Urinary bladder (tissue), 3 donors: ENCODE measurements at regions not wholly inside any gene's neighbourhood (a gene's known extent, or its start where the extent isn't known, plus 50 kb on each side); places are given as distances from the start of the nearest gene placed in this dataset.
A peak's percentile ranks its signal among the peaks of the same experiment; 100 is the strongest.

Source experiments
- DNase-seq: peaks from one replicate; pipeline ENCODE4 v3.0.0-alpha.2; 2015; ENCODE audit errors: extremely low spot score
- H3K27ac ChIP-seq: one replicate; pipeline ENCODE4 v1.5.1; 2013; ENCODE audit warnings: low read depth, mild to moderate bottlenecking, moderate library complexity
- H3K36me3 ChIP-seq: one replicate; pipeline ENCODE4 v1.6.1; 2013; ENCODE audit warnings: mild to moderate bottlenecking, moderate library complexity; ENCODE audit not compliant: insufficient read depth
- H3K4me1 ChIP-seq: one replicate; pipeline ENCODE4 v1.6.1; 2013; ENCODE audit warnings: mild to moderate bottlenecking, moderate library complexity; ENCODE audit not compliant: insufficient read depth
- H3K4me3 ChIP-seq: one replicate; pipeline ENCODE4 v1.5.1; 2013; ENCODE audit warnings: low read depth, low read length
- WGBS: extraction: QIAGEN DNeasy Blood & Tissue Kit; methylation state at CpG from one replicate; pipeline ENCODE4 v1.1.7; 2013; 5-methylcytosine and 5-hydroxymethylcytosine counted together
- donor health status: healthy with polysubstance abuse.
- donor health status: healthy.

DNA sequence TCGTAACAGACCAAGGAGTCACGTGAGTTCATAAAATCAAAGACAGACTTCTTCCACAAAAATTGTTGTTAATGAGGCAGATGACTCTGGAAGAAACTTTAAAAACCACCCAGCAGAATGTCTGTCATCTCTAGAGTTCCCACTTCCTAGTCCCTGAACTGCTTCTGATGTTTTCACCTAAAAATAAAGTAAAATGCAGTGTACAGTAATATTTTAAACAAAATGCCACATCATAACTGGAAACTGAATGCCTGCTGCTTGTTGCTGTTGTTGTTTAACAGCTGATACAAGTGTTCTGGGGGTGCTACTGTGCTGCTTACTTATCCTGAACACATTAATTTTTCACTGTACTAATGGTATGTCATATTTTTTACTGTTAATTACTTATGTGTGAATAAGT lies 577.2 kb downstream of the MTRR start:
- H3K27ac ChIP-seq, result no peak overlapping the region
- H3K4me1 ChIP-seq, result no peaks in the 10 kb centered on the region
- H3K4me3 ChIP-seq, result no peak overlapping the region
- WGBS, result 94% methylated on average over 2 of the region's 2 CpGs
- no peak for DNase-seq
- no peaks in the 10 kb centered on the region for H3K36me3 ChIP-seq

DNA sequence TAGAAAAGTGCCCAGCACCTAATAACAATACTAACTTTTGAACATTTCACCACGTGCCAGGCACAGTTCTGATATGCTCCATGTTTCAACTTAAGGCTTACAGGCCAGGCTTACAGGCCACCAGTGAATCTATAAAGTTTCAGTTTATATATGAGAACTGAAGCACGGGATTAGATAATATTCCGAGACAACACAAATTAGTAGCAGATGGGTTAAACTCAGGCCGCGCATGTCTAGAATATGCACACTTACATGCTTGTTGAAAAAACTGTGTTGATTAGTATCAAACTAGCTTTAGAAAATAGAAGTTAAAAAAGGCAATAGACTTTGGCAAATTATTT lies 587.9 kb downstream of the MTRR start:
- no peak for DNase-seq
- 49% methylated on average over 5 of the region's 5 CpGs for WGBS
- no peaks in the 10 kb centered on the region for H3K4me1 ChIP-seq
- H3K36me3 ChIP-seq, result no peaks in the 10 kb centered on the region
- peak overlapping the region; percentile 13 for H3K4me3 ChIP-seq
- peak overlapping the region; percentile 90 for H3K27ac ChIP-seq

DNA sequence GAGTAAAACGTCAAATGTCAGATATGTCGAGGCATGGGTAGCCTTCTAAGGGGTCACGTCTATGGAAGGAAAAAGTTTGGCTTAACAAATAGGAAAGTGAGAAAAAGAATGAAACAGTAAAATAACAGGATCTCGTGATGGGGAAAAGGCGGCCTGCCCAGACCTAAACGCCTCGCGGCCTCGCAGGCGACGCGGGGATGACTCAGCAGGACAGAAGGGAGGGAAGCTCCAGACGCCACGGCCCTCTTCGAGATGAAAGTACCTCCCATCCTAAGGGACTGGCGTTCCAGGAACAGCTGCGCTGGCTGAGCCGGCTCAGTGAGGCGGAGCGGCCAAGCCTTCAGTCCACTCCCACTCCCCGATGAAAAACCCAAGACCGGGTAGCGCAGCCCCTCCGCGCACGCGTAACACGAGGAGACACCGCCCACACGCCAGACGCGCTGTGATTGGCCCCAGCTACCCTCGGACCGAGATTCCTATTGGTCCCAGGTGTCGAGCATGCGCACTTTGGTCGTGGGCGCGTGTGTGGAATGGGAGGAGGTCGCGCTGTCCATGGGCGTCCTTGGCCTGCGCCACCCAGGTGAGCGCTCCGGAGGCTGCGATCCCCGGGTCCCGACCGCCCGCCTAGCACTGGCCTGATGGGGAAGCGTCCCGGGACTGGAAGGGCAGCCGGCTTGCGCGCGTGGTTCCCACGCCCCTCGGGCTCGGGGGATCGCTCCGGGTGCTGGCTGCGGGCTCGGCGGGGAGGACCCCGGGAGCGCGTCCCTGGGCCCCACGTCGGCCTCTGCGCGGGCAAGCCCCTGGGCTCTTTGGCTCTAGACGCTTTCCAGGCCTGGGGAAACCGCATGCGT lies 588.5 kb downstream of the MTRR start:
- Histone ChIP-seq H3K4me3 (peak overlapping the region; percentile 86), H3K36me3 (peaks cover 2% of the 10 kb centered on the region), H3K27ac (peak overlapping the region; percentile 90), H3K4me1 (no peaks in the 10 kb centered on the region)
- DNase-seq, result peak; percentile 89
- 27% methylated on average over 74 of the region's 74 CpGs for WGBS

DNA sequence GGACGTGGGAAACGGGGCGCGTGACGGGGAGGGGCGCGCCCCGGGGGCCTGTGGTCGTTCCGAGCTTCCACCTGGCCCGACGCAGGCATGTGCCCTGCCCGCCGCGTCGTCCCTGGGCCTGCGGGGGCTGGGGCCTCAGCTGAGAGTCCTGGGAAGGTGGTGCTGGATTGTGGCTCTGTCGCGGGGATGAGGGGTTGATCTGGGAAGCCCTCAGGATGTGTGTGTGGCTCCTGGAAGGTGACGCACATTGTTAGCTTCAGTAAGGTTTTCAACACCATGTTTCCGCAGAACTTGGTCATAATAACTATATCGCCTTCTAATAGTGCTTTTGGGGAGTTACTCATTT lies 589.1 kb downstream of the MTRR start:
- whole genome bisulfite sequencing, result 29% methylated on average over 22 of the region's 22 CpGs
- peaks cover 2% of the 10 kb centered on the region for H3K36me3 ChIP-seq
- H3K27ac ChIP-seq, result no peak overlapping the region
- H3K4me1 ChIP-seq, result no peaks in the 10 kb centered on the region
- DNase-seq, result no peak
- peak overlapping the region; percentile 86 for H3K4me3 ChIP-seq

DNA sequence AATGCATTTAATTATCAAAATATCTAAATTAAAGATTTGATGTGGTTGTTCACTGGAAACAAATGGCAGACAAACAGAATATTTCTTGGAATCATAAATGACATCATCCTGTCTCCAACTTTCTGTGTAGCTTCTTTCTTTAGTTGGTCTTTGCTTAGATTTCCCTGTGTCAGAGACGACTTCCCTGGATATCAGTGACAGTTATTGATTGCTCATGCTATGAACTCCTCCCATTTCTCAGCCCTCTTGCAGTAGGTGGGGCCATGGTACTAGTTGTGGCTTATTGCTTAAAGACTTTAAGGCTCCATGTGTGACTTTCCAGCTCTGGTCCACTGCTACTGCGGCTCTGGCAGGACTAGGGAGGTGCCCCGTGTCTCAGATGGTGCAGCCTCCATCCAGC lies 592.6 kb downstream of the MTRR start:
- peaks cover 2% of the 10 kb centered on the region for H3K36me3 ChIP-seq
- DNase-seq, result no peak
- no peak overlapping the region for H3K4me3 ChIP-seq
- WGBS, result 68% methylated on average over 3 of the region's 3 CpGs
- H3K27ac ChIP-seq, result no peak overlapping the region
- H3K4me1 ChIP-seq, result no peaks in the 10 kb centered on the region

DNA sequence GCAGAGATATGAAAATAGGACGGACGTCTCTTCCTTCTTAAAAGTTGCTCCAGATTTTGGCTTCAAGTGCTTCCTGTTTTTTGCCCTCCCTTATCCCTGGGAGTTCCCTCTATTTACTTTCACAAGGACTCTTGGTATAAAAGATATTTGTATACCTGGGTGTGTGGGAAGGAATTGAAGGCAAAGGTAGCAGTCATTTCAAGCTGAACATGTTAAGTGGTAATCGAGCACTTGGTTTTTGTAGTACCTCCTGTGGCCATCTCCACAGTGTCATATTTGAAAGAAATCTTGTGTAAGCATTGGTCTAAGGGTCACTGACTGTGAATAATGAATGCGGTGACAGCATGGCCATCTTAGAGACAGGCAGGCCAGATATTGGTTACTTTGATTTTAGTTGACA lies 593.6 kb downstream of the MTRR start:
- WGBS, result 77% methylated on average over 4 of the region's 4 CpGs
- DNase-seq, result no peak
- peaks cover 2% of the 10 kb centered on the region for H3K36me3 ChIP-seq
- no peak overlapping the region for H3K27ac ChIP-seq
- H3K4me1 ChIP-seq, result no peaks in the 10 kb centered on the region
- H3K4me3 ChIP-seq, result no peak overlapping the region

DNA sequence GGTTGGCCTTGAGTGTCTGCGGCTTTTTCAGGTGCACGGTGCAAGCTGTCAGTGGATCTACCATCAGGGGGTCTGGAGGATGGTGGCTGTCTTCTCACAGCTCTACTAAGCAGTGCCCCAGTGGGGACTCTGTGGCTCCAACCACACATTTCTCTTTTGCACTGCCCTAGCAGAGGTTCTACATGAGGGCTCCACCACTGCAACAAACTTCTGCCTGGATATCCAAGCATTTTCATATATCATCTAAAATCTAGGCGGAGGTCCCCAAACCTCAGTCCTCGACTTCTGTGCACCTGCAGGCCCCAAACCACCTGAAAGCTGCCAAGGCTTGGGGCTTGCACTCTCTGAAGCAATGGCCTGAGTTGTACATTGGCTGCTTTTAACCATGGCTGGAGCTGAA lies 601.5 kb downstream of the MTRR start:
- no peak for DNase-seq
- 77% methylated on average over 4 of the region's 4 CpGs for WGBS
- H3K36me3 ChIP-seq, result no peaks in the 10 kb centered on the region
- H3K27ac ChIP-seq, result no peak overlapping the region
- no peaks in the 10 kb centered on the region for H3K4me1 ChIP-seq
- no peak overlapping the region for H3K4me3 ChIP-seq

DNA sequence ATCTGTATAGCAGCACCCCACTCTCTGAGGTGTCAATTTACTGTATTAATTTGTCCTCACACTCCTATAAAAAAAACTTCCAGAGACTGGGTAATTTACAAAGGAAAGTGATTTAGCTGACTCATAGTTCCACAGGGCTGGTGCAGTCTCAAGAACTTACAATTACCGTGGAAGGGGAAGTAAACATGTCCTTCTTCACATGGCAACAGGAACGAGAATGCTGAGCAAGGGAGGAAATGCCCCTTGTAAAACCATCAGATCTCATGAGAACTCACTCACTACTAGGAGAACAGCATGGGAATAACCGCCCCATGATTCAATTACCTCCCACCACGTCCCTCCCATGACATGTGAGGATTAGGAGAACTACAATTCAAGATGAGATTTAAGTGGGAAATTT lies 602.6 kb downstream of the MTRR start:
- 68% methylated on average over 4 of the region's 4 CpGs for WGBS
- no peak overlapping the region for H3K27ac ChIP-seq

DNA sequence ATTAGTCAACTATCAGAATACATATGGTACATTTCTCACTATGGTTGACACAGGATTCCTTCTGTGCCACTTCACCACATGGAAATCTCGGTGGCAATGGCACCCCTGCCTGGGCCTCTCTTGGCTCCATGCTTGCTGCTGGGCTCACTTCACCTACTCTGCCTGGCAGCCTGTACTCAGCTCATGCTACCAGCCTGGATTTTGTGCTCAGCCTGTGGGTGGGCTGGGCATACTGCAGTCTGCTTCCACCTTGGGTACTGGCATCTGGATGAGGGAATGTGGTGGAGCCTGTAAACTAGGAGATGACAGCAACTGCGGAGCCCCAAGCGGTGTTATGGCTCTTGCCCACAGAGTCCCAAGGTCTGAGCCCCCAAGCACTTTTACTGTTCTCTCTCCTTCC lies 604.1 kb downstream of the MTRR start:
- Histone ChIP-seq H3K36me3 (no peaks in the 10 kb centered on the region), H3K4me1 (no peaks in the 10 kb centered on the region), H3K4me3 (no peak overlapping the region), H3K27ac (no peak overlapping the region)
- 83% methylated on average over 3 of the region's 3 CpGs for WGBS
- no peak for DNase-seq

More for the DNA sequence above, 602.6 kb downstream of the MTRR start:
- H3K36me3 ChIP-seq, result no peaks in the 10 kb centered on the region
- no peaks in the 10 kb centered on the region for H3K4me1 ChIP-seq
- no peak overlapping the region for H3K4me3 ChIP-seq
- DNase-seq, result no peak

DNA sequence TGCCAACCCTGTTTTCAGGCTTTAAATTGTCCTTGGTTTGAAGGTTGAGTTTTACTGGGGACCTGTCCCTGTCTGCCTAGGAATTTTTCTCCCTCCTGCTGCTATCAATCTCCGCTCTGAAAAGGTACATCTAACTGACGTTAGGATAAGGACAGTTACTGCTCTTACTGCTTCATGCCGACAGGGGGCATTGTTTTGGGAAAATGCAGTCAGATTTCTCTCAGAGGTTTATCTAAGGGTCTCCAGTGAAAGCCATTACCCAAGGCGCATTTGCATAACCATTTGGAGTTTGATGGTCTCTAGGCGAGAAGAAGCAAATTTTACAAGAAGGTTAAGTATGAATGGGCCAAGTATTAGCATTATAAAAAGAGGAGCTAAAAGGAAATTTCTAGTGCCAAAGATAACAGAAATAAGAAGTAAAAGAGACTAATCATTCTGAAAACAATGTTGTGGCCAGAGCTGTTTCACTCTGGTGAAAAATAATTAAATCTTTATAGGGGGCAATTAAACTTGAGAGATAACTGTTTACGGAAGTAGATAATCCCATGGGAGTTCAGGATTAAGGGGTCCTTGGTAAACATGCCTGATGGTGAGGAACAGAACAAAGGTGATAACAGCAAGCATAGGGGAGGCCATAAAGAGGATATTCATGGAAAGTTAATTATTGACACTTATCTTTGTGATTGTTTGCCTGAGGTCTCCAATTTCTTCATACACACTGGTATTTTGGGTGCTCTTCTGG lies 605.0 kb downstream of the MTRR start:
- H3K4me3 ChIP-seq, result no peak overlapping the region
- no peaks in the 10 kb centered on the region for H3K36me3 ChIP-seq
- H3K27ac ChIP-seq, result no peak overlapping the region
- WGBS, result 75% methylated on average over 6 of the region's 6 CpGs
- no peak for DNase-seq
- no peaks in the 10 kb centered on the region for H3K4me1 ChIP-seq

DNA sequence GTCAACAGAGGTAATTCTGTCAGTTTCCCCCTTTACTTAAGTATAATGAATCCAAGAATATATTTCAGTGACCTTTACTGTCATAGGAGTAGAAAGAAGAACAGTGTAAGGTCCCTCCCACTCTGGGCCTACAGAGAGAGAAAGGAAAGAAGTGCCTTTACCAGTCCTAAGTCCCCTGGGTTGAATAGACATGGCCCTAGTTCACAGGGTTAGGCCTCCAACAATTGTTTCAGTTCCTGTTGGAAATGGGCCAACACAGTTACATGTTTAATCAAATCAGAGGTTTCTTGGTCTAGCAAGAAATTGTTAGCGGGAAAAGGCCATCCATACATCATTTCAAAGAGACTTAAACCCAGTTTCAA lies 605.6 kb downstream of the MTRR start:
- WGBS, result 91% methylated on average over 1 of the region's 1 CpG
- no peak for DNase-seq
- H3K4me1 ChIP-seq, result no peaks in the 10 kb centered on the region
- no peaks in the 10 kb centered on the region for H3K36me3 ChIP-seq
- no peak overlapping the region for H3K27ac ChIP-seq
- no peak overlapping the region for H3K4me3 ChIP-seq

DNA sequence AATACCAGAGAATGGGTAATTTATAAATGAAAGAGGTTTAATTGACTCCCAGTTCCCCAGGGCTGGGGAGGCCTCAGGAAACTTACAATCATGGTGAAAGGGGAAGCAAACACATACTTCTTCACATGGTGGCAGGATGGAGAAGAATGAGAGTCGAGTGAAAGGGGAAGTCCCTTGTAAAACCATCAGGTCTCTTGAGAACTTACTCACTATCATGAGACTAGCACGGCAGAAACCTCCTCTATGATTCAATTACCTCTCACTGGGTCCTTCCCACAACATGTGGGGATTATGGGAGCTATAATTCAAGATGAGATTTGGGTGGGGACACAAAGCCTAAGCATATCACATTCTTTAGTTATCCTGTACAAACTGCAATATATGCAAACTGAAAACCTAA lies 609.4 kb downstream of the MTRR start:
- Histone ChIP-seq H3K4me1 (no peaks in the 10 kb centered on the region), H3K27ac (no peak overlapping the region), H3K36me3 (no peaks in the 10 kb centered on the region), H3K4me3 (no peak overlapping the region)
- DNase-seq, result no peak
- WGBS, result 50% methylated on average over 2 of the region's 2 CpGs

DNA sequence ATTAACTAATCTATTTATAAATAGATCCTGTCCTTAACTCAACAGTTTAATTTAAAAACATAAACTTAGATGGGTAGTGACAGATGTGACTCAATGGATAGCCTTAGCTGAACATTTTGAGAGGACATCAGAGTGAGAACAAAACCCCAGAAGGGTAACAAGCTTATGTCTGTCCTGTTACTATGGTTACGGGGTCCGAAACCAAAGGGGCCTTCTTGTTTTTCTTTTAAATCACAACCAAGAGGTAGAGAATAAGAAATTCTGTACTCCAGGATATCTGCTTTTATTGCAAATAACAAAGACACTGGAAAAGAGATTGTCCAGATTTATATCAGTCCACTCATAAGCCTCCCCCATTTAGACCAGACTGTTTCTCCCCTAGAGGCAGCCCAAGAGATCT lies 612.1 kb downstream of the MTRR start:
- no peak for DNase-seq
- no peak overlapping the region for H3K27ac ChIP-seq
- 95% methylated on average over 2 of the region's 2 CpGs for WGBS

DNA sequence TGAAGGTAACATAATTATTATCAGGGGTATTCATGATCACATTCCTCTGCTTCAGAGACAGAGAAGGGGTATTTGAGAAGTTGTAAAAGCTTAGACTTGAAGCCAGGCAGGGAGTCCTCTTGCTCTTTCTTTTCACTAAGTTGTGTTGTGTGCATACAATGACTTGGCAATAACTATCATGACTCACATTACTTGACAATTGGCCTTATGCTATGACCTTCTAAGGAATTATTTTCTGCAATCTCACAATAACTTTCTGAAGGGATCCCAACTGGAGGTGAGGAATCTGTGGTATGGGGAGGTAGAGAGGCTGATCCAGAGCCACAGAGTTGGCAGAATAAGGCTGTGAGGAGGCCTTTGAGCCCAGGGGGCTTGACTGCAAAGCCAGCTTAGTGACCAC lies 622.3 kb downstream of the MTRR start:
- H3K4me1 ChIP-seq, result no peaks in the 10 kb centered on the region
- no peaks in the 10 kb centered on the region for H3K36me3 ChIP-seq
- H3K4me3 ChIP-seq, result no peak overlapping the region
- DNase-seq, result no peak
- no peak overlapping the region for H3K27ac ChIP-seq

More for the DNA sequence above, 612.1 kb downstream of the MTRR start:
- H3K4me3 ChIP-seq, result no peak overlapping the region
- no peaks in the 10 kb centered on the region for H3K4me1 ChIP-seq
- no peaks in the 10 kb centered on the region for H3K36me3 ChIP-seq
